Stimulated activated CD4-positive, alpha-beta T cell treated with anti-CD3 and anti-CD28 coated beads, Interleukin-15, amount 100 ng/mL, for 1 hour (primary cell): ENCODE measurements at regions not wholly inside any gene's neighbourhood (a gene's known extent, or its start where the extent isn't known, plus 50 kb on each side); places are given as distances from the start of the nearest gene placed in this dataset.

Experiments used
- DNase-seq, 2 donors: peaks; one replicate each; pipeline ENCODE4 v3.0.0-alpha.2; 2020; ENCODE audit warnings: low read depth in 1 of 2, low spot score in 1 of 2

DNA sequence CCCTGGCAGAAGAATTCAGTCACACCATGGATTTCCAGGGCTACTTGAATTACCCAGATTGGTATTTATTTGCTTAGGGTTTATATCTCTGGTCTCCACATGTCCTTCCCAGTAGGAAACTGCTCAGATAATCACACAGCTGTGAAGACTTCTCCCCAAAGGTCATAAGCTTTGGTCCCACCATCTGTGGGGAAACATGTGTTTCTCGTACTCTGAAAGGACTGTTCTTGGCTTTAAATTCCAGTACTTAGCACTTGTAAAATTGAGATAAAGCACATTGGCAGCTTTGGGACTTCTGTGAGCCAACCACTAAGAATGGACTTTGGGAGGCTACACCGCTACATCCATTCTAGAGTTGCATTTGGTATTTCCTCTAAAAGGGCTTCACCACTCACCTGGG lies 205.3 kb upstream of the FOXA2 start:
- no peak for DNase-seq

DNA sequence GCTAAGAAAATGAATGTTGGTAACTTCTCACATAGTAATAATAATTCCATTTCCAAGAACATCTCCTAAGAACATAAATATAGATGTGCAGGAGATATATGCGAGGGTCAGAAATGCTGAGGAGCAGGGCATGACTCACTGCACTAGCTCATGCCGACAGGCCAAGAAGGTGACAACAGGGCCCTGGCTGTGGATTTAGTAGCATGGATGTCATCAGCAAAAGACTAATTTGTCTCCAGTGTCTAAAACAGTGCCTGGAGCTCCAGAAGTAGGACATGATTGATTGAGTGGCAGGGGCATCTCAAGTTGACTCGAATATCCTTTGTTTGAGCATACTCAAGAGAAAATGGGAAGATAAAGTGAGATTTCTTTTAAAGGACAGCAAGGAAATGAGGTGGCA lies 207.0 kb upstream of the FOXA2 start:
- no peak for DNase-seq

DNA sequence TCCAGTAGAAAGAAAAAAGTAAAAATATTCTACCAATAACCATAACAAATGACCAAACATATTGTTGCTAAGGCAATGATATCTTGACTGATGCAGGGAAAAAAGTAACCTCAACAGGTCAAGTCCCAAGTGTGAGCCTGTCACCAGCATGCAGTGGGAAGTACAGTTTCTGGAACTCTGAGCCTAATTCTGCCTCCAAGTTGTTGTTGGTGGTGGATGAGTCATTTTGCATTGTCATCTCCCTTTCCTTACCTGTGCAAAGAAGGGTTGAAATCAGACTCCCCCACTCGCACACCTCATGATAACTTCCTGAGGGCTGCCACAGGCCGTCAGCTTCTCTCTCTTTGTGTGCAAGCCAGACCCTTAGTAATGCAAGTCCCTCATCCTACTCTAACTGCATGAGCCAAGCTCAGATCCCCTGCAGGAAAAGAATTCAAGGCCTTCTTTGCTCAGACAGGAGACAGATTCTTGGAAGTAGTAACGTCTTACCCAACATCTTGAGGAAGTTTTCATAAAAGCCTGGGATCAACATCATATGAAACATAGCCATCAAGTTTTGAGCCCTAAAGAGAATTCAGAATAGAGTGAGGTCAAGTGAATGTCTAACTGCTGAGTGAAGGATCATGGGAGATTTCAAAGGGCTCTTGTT lies 207.6 kb upstream of the FOXA2 start:
- no peak for DNase-seq

DNA sequence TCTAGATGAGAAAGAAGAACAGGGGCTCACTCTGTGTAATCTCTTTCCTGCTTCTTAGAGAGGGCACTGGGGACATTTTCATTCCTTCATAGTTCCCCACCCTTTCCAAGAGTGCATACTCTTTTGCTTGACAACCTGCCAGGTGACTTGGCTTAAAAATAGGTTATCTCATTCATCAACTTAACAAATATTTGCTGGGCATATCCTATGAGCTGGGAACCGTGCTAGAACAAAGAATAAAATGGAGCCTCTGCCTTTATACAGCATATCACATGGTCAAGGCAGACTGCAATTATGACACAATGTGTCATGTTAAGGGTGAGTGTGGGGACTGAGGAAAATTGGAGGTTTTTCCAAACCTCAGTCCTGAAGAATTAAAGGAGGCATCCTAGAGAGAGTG lies 209.8 kb upstream of the FOXA2 start:
- DNase-seq: no peak

DNA sequence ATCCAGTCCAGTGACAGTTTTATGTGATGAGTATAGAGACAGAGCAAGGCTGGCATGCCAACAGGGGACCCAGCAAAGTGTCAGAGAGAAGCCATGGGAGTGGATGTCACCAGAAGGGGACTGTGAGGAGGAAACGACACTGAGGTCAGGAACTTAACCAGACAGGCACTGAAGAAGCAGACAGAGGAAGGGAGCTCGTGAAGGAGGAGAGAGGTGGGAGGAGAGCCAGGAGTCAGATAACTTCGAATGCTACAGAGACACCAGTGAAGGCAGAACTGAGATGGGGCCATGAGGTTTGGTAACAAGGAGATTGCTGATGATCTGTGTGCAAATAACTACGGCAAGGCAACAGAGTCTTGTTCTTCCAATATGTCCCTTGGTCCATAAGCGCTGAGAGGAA lies 211.1 kb upstream of the FOXA2 start:
- no peak for DNase-seq

DNA sequence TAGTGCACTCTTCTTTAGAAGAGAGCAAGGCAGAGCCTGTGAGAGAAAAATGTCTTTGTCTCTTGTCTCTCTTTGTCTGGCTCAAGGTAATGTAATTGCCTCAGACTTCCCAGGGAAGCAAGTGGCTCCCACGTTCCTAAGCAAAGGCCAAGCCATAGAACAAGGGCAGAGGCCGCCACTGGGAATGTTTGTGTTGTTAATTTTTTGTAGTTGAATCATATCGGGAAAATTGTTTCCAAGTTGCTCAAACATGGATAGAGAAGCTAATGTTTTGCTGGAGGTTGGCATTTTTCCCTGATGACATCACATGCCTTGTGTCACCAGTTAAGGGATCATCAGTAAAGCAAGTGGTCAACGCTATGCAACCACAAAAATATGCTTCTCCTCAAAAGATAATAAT lies 211.5 kb upstream of the FOXA2 start:
- DNase-seq: no peak

DNA sequence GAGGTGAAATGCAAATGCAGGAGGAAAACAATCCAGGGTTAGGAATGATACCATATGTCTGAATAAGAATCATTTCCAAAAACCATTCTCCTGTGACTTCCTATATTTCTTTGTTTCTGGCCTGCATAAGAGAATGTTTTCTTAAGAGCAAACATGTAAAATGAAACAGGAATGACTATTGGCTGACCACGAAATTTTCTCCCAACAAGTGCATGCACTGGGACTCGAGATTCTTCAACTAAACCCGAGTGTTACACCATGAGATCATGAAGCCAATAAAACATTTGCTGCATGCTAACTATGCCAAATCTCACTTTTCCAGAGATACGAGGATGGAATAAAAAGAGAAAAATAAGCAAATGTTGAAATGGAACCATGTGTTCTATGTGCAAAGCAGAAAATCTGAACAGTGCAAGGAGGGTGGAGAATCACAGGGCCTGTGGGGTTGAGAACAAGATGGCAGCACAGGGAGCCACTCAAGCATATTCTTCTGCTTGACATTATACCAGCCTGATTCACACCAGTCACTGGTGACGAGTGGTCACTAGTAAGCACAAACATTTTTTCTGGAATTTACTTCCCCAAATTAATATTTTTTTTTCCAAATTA lies 212.2 kb upstream of the FOXA2 start:
- DNase-seq: no peak

DNA sequence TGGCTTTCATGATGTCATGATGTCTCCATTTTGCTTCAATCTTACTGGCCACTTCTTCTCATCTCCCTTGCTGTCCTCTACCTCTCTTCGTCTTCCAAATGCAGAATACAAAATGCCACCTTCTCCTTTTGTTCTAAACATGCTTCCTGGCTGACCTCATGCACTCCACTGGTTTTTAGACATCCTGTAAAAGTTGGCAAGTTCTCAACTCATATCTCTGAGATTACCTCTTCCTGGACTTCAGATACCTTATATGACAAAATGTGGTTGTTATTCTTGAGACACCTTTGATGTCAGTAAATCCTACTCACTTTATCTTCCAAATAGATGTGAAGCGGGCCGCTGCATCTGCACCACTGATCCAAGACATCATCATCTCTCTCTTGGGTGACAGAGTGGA lies 212.7 kb upstream of the FOXA2 start:
- no peak for DNase-seq

DNA sequence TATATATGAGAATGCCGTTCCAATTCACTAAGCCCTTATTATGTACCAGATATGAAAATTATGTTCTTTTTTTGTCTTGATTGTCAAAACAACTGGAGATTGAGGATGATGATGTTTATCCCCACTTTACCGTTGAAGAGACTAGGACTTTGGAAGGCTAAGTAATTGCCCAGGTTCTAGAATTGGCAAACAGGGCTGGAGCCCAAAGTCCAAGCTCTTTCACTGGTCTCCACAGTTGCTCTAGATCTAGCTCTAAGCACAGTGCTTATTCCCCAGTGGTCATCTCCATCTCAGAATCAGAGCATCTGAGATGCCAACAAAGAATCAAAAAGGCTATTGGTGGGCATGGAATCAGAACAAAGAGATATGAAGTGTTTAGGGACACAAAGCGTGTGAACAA lies 215.3 kb upstream of the FOXA2 start:
- no peak for DNase-seq

DNA sequence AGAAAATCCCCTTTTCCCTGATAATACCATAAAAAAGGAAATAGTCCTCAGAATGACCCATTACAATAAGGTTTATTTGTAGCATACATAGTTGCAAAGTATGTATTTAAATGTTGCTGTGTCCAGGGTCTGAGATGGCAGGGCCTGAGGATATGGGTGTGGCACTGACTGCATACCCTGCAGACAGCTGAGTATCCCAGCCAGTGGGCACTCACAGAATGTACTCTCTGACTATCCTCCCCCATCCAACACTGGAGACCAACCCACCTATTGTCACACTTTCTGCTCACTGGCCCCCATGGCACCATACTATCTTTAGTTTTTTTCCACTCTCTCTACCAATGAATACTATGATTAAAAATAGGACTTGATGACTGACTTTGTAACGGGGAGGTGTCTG lies 215.8 kb upstream of the FOXA2 start:
- DNase-seq: no peak

DNA sequence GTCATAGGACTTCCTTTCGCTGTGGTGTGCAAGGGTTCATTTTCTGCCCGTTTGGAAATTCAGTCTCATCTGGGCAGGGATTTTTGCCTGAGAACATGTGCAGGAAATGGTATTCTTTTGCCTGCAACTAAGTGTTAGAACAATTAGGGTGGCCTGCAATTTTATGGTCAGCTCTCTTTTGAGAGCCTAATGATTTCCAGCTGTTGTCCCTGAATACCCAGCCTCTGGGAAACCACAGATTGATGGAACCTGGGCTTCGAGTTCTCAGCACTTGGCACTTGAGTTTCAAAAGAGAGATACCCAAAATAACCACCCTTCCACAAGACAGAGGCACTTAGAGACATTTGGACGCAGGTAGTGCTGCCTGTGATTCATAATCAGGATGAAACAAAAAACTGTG lies 217.2 kb upstream of the FOXA2 start:
- no peak for DNase-seq

DNA sequence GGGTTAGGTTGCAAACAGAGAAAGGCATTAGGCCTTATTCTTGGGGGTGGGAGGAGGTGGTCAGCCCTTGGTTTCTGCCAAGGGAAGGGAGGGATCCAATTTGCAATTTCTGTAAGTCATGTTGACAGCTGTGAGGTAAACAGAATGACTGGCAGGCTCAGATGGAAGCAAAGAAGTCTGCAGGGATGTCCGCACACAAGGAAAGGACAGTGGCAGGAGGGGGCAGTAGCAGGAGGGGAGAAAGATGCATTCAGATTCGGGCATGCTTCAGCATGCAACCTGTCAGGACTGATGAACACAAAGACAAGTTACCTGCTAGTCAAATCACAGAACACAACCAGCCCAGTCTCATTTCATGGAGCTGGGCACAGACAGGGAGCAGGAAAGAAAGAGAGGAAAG lies 217.9 kb upstream of the FOXA2 start:
- DNase-seq: no peak

DNA sequence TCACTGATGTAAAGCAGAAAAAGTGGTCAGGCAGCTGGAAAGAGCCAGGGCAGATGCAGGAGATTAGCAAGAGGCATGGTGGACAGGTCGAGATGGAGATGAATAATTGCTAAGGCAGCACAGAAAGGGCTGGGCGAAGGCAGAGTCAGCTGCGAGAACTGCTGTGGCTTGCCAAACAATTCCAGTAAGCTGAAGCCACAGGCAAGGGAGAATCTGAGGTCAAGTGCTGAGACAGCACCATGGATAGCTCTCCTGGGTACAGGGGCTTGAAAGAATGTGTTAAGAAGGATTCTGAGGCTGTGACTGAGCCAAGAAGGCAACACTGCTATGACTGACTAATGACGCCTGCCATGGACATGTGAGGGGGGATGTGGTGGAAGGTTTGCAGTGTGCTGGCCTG lies 220.8 kb upstream of the FOXA2 start:
- DNase-seq: no peak

DNA sequence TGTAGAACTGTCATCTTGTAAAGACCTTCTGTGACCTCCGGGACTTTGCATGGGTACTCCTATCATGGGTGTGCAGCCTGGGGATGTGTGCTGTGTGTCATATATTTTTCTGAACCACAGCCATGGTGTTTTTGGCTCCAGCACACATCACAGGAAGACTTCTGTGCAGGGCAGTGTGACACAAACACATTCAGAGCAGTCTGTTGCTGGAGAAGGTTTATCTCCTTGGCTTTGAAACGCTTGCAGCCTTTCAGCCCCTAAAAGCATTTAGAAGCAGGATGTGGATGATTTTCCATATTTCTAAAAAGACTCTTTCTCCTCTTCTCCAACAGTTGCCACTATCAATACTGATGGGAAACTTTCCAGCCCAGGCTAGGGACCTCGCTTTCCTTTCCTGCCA lies 221.6 kb upstream of the FOXA2 start:
- DNase-seq: no peak

DNA sequence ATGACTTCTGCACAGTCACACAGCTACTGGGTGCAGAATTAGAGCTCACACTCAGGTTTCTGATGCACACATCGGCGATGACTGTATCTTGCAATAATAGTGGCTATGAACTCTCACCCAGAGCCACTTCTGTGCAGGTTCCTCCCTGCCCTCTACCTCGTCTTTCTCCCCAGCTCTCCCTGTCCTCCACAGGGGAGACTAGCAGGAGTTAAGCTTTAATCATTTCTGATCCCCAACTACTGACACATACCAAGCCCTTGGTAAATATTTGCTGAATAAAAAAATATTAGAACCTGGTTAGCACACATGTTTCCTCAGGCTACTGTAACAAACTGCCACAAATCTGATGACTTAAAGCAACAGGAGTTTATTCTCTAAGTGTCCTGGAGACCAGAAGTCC lies 222.7 kb upstream of the FOXA2 start:
- no peak for DNase-seq

DNA sequence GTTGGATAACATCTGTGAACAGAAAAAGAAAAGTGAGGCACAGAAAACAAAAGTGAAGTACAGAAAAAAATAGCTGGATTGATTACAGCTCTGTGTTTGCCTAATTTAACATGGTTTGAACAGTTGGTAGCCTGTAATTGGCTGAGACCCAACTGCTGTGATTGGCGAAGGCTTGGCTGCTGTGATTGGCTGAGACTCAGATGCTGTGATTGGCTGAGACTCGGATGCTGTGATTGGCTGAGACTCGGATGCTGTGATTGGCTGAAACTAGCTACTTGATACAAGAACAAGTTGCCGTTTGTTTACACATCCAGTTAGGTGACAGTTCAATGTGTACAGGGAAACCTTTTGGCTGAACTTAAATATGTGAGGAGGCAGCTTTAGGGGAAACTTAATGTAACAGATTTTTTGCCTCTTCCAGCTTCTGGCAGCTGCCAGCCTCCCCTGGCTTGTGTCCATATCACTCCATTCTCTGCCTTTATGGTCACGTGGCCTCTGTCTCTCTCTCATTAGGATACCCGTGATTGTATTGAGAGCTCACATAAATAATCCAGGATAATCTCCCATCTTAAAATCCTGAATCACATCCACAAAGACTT lies 223.4 kb upstream of the FOXA2 start:
- DNase-seq: no peak

DNA sequence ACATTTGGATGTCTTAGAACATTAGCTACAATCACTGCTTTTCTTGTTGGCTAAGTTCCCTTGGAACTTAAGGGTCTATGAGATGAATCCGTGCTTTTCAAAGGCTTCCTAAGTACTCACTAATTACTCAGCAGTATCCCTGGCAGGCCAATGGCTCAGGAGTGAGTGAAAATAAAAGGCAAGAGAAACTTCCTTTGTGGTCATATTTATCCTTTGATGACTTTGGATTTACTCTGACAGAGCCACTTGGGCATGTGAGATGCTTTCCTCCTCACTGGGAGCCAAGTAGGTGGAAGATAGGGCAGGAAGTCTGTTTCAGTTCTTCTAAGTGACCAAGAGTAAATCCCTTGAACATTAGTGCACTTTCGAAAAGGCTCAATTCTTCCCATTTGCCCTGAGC lies 224.3 kb upstream of the FOXA2 start:
- DNase-seq: no peak

DNA sequence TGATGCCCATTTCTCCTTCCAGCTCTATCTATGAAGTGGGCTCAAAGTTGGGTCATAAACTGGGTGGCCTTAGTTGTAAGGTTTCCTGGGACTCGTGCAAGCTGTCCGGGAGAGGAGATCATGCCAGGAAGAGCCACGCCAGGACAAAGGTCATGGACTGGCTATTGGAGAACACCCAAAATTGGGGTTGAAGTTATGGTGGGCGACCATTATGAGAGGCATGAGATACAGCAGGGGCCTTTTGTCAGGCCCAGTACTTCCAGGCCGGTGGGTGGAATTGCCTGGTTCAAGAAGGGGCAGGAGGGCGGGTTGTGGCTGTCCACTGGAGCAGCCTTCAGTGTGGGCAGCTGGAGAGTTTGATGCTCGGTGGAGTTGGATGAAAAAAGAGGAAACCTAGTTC lies 225.1 kb upstream of the SSTR4 start:
- DNase-seq: no peak

DNA sequence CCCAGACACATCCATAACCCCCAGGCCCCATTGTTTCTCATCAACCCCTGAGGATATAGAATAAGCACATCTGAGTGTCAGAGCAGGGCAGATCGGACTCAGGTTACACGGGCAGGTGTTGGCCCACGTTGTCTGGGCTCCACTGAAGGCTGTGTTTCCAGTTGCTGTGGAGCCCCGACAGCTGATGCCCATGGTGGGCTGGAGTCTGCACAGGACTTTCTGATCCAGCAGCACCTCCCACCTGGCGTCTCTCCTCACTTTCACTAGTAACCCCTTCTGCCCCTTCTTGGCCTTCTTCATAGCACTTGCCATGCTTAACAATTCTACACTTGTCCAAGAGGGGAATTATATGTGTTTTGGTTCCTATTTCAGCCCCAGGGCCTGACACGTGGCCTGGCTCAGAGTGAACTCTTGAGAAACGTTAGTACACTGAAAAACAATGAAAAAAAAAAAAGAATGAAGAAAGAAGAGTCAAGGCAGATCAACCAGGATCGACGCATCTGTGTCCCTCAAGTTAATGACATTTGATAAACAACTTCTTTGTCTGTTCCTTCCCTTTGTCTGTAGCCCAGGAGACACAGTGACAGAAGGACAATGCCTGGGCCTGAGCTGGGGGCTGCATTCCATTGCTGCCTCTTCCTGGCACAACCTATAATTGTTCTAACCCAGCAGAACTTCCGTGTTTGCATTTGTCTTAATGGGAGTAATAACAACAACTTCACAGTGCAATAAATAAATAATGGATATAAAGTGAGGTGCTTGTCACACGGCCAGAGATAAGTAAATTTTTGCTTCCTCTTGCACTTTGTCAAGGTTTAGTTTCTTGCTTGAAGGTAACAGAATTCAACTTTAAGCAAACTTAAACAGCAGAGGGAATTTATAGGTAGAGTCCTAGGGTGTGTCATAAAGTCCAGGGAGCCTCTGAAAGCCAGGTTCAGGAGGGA lies 224.2 kb upstream of the SSTR4 start:
- no peak for DNase-seq

DNA sequence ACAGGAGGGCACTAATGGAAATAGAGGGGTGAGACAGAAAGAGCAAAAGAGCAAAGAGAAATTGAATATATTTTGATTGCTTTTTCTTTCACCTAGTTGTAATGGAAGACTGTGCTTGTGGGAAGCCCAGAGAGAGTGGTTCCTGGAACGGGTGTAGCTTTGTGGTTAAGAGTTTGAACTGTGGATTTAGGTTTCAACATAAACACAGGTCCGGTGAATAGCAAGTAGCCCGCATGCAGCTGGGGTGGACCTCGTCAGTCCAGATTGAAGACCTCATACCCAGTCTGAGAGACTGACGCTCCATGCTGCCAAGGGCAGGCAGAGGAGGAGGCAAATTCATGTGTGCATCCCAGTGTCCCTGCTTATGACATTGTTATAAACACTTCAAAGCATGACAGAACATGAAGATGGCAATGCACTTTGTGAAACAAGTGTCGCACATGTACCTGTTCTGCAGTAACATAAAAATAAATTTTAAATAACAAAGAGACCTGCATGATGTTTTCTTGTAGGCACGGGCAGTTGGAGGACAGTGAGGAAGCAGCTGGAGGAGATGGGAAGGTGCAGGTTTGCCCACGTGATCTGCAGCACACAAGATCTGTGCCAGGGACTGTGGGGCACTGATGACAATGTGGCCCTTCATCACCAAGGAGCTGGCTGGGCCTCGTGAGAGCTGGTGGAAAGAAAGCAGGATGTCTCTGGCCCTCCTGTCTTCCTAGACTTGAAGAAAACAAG lies 220.5 kb upstream of the SSTR4 start:
- no peak for DNase-seq

DNA sequence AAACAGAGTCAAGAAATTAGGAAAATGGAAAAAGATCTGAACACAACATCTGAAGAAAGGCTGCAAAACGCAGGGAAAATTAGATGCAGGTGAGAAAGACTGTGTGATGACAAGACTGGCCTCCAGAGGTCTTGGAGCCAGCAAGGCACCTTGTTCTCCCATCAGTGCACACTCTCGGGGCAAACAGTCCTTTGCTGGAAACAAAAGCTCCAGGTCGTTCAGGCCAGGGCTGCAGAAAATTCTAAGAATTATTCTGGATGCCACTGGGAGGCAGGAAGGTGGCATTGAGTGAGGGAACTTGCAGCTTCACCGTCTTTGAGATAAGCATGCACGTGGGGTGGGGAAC lies 219.9 kb upstream of the SSTR4 start:
- DNase-seq: no peak
